Natural killer cell (primary cell): ENCODE measurements at regions not wholly inside any gene's neighbourhood (a gene's known extent, or its start where the extent isn't known, plus 50 kb on each side); places are given as distances from the start of the nearest gene placed in this dataset.

Experiments
- ATAC-seq, 3 donors: fragments of 150-1000 bp in 2 of 3; fragments of 200-7000 bp in 1 of 3; cut with Tn5 transposase; 1 replicate in 1 of 3; 2 replicates in 2 of 3; pipeline ENCODE4 v1.10.0; 2021; ENCODE audit warnings: mild to moderate bottlenecking in 2 of 3, moderate library complexity in 2 of 3
- DNase-seq, 2 donors: peaks; one replicate each; pipeline versions ENCODE4 v3.0.0 to v3.0.0-alpha.2; 2013 to 2021; ENCODE audit warnings: mixed read lengths in 1 of 2
- H3K27ac ChIP-seq: one replicate; pipeline ENCODE4 v1.5.1; 2013; ENCODE audit warnings: mild to moderate bottlenecking, low read length
- H3K27me3 ChIP-seq: one replicate; pipeline ENCODE4 v1.6.1; 2013; ENCODE audit warnings: low read length; ENCODE audit not compliant: control insufficient read depth, insufficient read depth
- H3K36me3 ChIP-seq: one replicate; pipeline ENCODE4 v1.6.1; 2013; ENCODE audit warnings: low read length; ENCODE audit not compliant: control insufficient read depth, insufficient read depth
- H3K4me1 ChIP-seq: one replicate; pipeline ENCODE4 v1.6.1; 2013; ENCODE audit warnings: low read length; ENCODE audit not compliant: control insufficient read depth, insufficient read depth
- H3K4me3 ChIP-seq: one replicate; pipeline ENCODE4 v1.5.1; 2013; ENCODE audit warnings: low read length
- H3K9me3 ChIP-seq: one replicate; pipeline ENCODE4 v1.6.1; 2013; ENCODE audit warnings: low read length; ENCODE audit not compliant: control insufficient read depth, insufficient read depth
- H3K27ac Mint-ChIP-seq, 2 donors: one replicate each; pipeline ENCODE4 v1.8.0; 2022; ENCODE audit warnings: mild to moderate bottlenecking in 2 of 2, mixed read lengths in 2 of 2, moderate library complexity in 1 of 2
- H3K27me3 Mint-ChIP-seq, 2 donors: one replicate each; pipeline ENCODE4 v1.8.0; 2022; ENCODE audit warnings: low read depth in 2 of 2, mixed read lengths in 2 of 2
- H3K36me3 Mint-ChIP-seq: one replicate; pipeline ENCODE4 v1.8.0; 2022; ENCODE audit warnings: mixed read lengths
- H3K4me1 Mint-ChIP-seq, 2 donors: one replicate each; pipeline ENCODE4 v1.8.0; 2022; ENCODE audit warnings: mixed read lengths in 2 of 2
- H3K4me3 Mint-ChIP-seq: one replicate; pipeline ENCODE4 v1.8.0; 2022; ENCODE audit warnings: mild to moderate bottlenecking, moderate library complexity, mixed read lengths
- H3K9me3 Mint-ChIP-seq, 2 donors: one replicate each; pipeline ENCODE4 v1.8.0; 2022; ENCODE audit warnings: mixed read lengths in 2 of 2
- CTCF ChIP-seq: fragments of 200-600 bp; IDR thresholded peaks from one replicate; pipeline ENCODE4 v1.8.0; 2022; ENCODE audit warnings: antibody characterized with exemption
- WGBS: methylation state at CpG from one replicate; pipeline ENCODE4 v1.1.7; 2013; ENCODE audit warnings: missing lambda C conversion rate; ENCODE audit not compliant: insufficient coverage; 5-methylcytosine and 5-hydroxymethylcytosine counted together
- intact Hi-C: fragments of 100-400 bp; cut with micrococcal nuclease; formaldehyde crosslinking; loops from one replicate; pipeline ENCODE4 v1.14.2; 2022

DNA sequence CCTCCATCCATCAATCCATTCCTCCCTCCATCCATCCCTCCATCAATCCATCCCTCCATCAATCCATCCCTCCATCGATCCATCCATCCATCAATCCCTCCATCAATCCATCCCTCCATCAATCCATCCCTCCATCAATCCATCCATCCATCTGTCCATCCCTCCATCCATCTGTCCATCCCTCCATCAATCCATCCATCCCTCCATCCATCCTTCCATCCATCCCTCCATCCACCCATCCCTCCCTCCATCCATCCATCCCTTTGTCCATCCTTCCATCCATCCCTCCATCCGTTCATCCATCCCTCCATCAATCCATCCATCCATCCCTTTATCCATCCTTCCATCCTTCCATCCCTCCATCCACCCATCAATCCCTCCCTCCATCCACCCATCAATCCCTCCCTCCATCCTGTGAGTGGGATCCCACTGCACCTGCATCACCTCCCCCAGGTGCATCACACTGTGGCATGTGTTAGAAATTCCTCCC lies 338.1 kb upstream of the SFSWAP start:
- WGBS: 80% methylated on average over 2 of the region's 2 CpGs
- no peaks in the 10 kb centered on the region for H3K4me1 ChIP-seq
- no peaks in the 10 kb centered on the region for H3K9me3 ChIP-seq
- H3K9me3 Mint-ChIP-seq: no peaks in the 10 kb centered on the region
- intact Hi-C loops: no loop called here
- ATAC-seq (no peak), DNase-seq (no peak)
- H3K36me3 Mint-ChIP-seq: no peaks in the 10 kb centered on the region
- H3K27ac ChIP-seq: no peak overlapping the region
- H3K27me3 Mint-ChIP-seq: peaks cover 0 to 3% of the 10 kb centered on the region in 2 donors
- TF ChIP-seq CTCF: no peak
- H3K36me3 ChIP-seq: no peaks in the 10 kb centered on the region
- H3K27ac Mint-ChIP-seq: no peak overlapping the region
- H3K4me3 ChIP-seq: no peak overlapping the region
- H3K27me3 ChIP-seq: no peaks in the 10 kb centered on the region
- H3K4me3 Mint-ChIP-seq: no peak overlapping the region
- no peaks in the 10 kb centered on the region for H3K4me1 Mint-ChIP-seq

- Histone ChIP-seq H3K27ac (no peak overlapping the region), H3K4me1 (no peaks in the 10 kb centered on the region), H3K4me3 (no peak overlapping the region), H3K27me3 (no peaks in the 10 kb centered on the region), H3K36me3 (no peaks in the 10 kb centered on the region), H3K9me3 (no peaks in the 10 kb centered on the region)
- no peaks in the 10 kb centered on the region for H3K4me1 Mint-ChIP-seq
- H3K4me3 Mint-ChIP-seq: no peak overlapping the region
- H3K27ac Mint-ChIP-seq: no peak overlapping the region
- ATAC-seq (no peak), DNase-seq (no peak)
- no peaks in the 10 kb centered on the region for H3K9me3 Mint-ChIP-seq
- intact Hi-C loops: no loop called here
- WGBS: 89% methylated on average over 17 of the region's 17 CpGs
- peaks cover 3 to 8% of the 10 kb centered on the region in 2 donors for H3K27me3 Mint-ChIP-seq
- no peaks in the 10 kb centered on the region for H3K36me3 Mint-ChIP-seq
- TF ChIP-seq CTCF: no peak
These were observed 335.5 kb upstream of the SFSWAP start for GRCh38 chr12:131375261-131375971.

DNA sequence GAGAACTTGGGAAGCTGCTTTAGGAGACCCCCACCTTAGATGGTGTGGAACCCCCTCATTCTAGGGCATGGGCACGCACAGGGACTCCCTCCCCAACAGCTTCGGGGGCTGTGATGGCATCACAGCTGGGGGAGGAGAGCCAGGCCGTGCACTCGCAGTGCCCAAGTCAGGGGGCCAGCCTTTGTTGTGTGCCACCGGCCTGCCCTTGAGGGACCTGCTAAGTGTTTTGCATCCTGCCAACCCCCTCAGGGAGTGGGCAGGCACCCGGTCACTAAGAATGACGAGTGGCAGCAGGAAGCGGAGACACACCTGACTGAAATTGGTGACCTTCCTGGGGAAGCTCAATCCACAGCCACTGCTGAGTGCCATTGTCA lies 334.9 kb upstream of the SFSWAP start:
- no peak for TF ChIP-seq CTCF
- WGBS: 86% methylated on average over 8 of the region's 8 CpGs
- Histone ChIP-seq H3K4me3 (no peak overlapping the region), H3K9me3 (no peaks in the 10 kb centered on the region), H3K27ac (no peak overlapping the region), H3K27me3 (no peaks in the 10 kb centered on the region), H3K4me1 (no peaks in the 10 kb centered on the region), H3K36me3 (no peaks in the 10 kb centered on the region)
- Mint-ChIP-seq H3K27me3 (peaks cover 3 to 8% of the 10 kb centered on the region in 2 donors), H3K4me3 (no peak overlapping the region), H3K36me3 (no peaks in the 10 kb centered on the region), H3K27ac (no peak overlapping the region), H3K9me3 (no peaks in the 10 kb centered on the region), H3K4me1 (no peaks in the 10 kb centered on the region)
- DNase-seq: no peak
- no peak for ATAC-seq
- intact Hi-C loops: no loop called here
